HCT116 (cell line): ENCODE measurements at regions not wholly inside any gene's neighbourhood (a gene's known extent, or its start where the extent isn't known, plus 50 kb on each side); places are given as distances from the start of the nearest gene placed in this dataset.

Experiments used
- ATAC-seq: fragments of 200-7000 bp; cut with Tn5 transposase; 2 replicates; pipeline ENCODE4 v1.9.1; 2020; ENCODE audit warnings: mild to moderate bottlenecking, moderate library complexity
- BruUV-seq: library from RNA; stranded (reverse); fragments of 400-500 nt; replicated peaks from 2 replicates; lab custom pipeline; 2021; lab: Mats Ljungman, UMichigan
- CTCF ChIA-PET: fragments of 300-600 bp; sonication (Branson Sonifier 250); formaldehyde crosslinking; loops from one replicate; lab custom pipeline; 2021; ENCODE audit warnings: antibody characterized with exemption; lab: Charles Lee
- POLR2A ChIA-PET: fragments of 300-600, 350-600 bp; sonication (Branson Sonifier 250); formaldehyde crosslinking; loops from one replicate; lab custom pipeline; 2021; ENCODE audit warnings: antibody characterized with exemption; lab: Charles Lee
- RAD21 ChIA-PET, 2 experiments: fragments of 300-600 bp; sonication (Branson Sonifier 250); formaldehyde crosslinking; loops; one replicate each; lab custom pipeline; 2023; ENCODE audit warnings: low total read pairs in 2 of 2; ENCODE audit not compliant: uncharacterized antibody in 2 of 2, unreplicated experiment in 2 of 2, low non-redundant PET in 1 of 2; lab: Charles Lee
- DNase-seq: peaks from one replicate; pipeline ENCODE4 v3.0.0-alpha.2; 2010; ENCODE audit warnings: low read depth, low spot score
- H2AFZ ChIP-seq: fragments of 200-600 bp; shearing (Covaris generic), sonication (generic); 2 replicates; pipeline ENCODE4 v1.6.1; 2017; ENCODE audit warnings: low read depth, mixed run types, mixed read lengths, antibody characterized with exemption, low read length; ENCODE audit not compliant: poor library complexity, severe bottlenecking
- H3K27ac ChIP-seq: 2 replicates; pipeline ENCODE4 v1.5.1; 2012; ENCODE audit warnings: low read depth, low read length
- H3K27me3 ChIP-seq: fragments of 200-600 bp; sonication (generic); 2 replicates; pipeline ENCODE4 v1.6.1; 2016; ENCODE audit warnings: mixed run types, low read length, mixed read lengths; ENCODE audit not compliant: insufficient read depth
- H3K36me3 ChIP-seq, 2 experiments: fragments of 200-500 bp in 1 of 2; fragments of 200-600 bp in 1 of 2; sonication (Bioruptor generic) in 1 of 2; sonication (generic) in 1 of 2; 2 replicates each; pipeline versions ENCODE4 v1.5.1 to v1.6.1; 2014 to 2016; ENCODE audit warnings: low read length in 2 of 2, inconsistent platforms in 1 of 2, mixed read lengths in 1 of 2, mixed run types in 1 of 2; ENCODE audit not compliant: insufficient read depth in 2 of 2, control insufficient read depth in 1 of 2
- H3K4me1 ChIP-seq, 2 experiments: fragments of 200-600 bp in 1 of 2; sonication (generic) in 1 of 2; 2 replicates each; pipeline versions ENCODE4 v1.5.1 to v1.6.1; 2012 to 2017; ENCODE audit warnings: low read length in 2 of 2, inconsistent platforms in 1 of 2, mild to moderate bottlenecking in 1 of 2, mixed read lengths in 1 of 2, mixed run types in 1 of 2, moderate library complexity in 1 of 2; ENCODE audit not compliant: insufficient read depth in 2 of 2, control insufficient read depth in 1 of 2
- H3K4me2 ChIP-seq: fragments of 200-600 bp; sonication (generic); 2 replicates; pipeline ENCODE4 v1.6.1; 2017; ENCODE audit warnings: mixed run types, low read length, mixed read lengths
- H3K4me3 ChIP-seq, 2 experiments: fragments of 200-600 bp in 1 of 2; sonication (generic) in 1 of 2; replicated peaks in 1 of 2; 2 replicates each; pipeline ENCODE4 v1.5.1; 2011 to 2016; ENCODE audit warnings: low read length in 2 of 2, control low read depth in 1 of 2, low read depth in 1 of 2, mild to moderate bottlenecking in 1 of 2, mixed read lengths in 1 of 2, mixed run types in 1 of 2
- H3K79me2 ChIP-seq: fragments of 200-600 bp; sonication (generic); 2 replicates; pipeline ENCODE4 v1.6.1; 2017; ENCODE audit warnings: mild to moderate bottlenecking, mixed run types, low read length, moderate library complexity, mixed read lengths; ENCODE audit not compliant: insufficient read depth
- H3K9ac ChIP-seq: fragments of 200-600 bp; sonication (generic); 2 replicates; pipeline ENCODE4 v1.6.1; 2016; ENCODE audit warnings: low read length, mixed read lengths
- H3K9me2 ChIP-seq: fragments of 200-600 bp; sonication (generic), shearing (Covaris generic); 2 replicates; pipeline ENCODE4 v1.6.1; 2017; ENCODE audit warnings: mixed run types, mild to moderate bottlenecking, moderate library complexity; ENCODE audit not compliant: insufficient read depth
- H3K9me3 ChIP-seq, 2 experiments: fragments of 200-500 bp in 1 of 2; fragments of 200-600 bp in 1 of 2; sonication (Bioruptor generic) in 1 of 2; sonication (generic) in 1 of 2; 2 replicates each; pipeline ENCODE4 v1.6.1; 2014 to 2017; ENCODE audit warnings: low read length in 2 of 2, mixed read lengths in 2 of 2, inconsistent platforms in 1 of 2, low read depth in 1 of 2, mild to moderate bottlenecking in 1 of 2, mixed run types in 1 of 2, moderate library complexity in 1 of 2; ENCODE audit not compliant: control insufficient read depth in 1 of 2, insufficient read depth in 1 of 2
- H4K20me1 ChIP-seq: fragments of 200-600 bp; sonication (generic), shearing (Covaris generic); 2 replicates; pipeline ENCODE4 v1.6.1; 2017; ENCODE audit warnings: mixed run types, mild to moderate bottlenecking, moderate library complexity; ENCODE audit not compliant: insufficient read depth
- ATF3 ChIP-seq: IDR thresholded peaks from 2 replicates; pipeline ENCODE4 v1.6.1; 2012
- CBX3 ChIP-seq: IDR thresholded peaks from 2 replicates; pipeline ENCODE4 v1.6.1; 2012; ENCODE audit warnings: low read depth
- CEBPB ChIP-seq: IDR thresholded peaks from 2 replicates; pipeline ENCODE4 v1.6.1; 2012; ENCODE audit warnings: low read depth
- CTCF ChIP-seq, 3 experiments: fragments of 200-600 bp in 1 of 3; sonication (generic) in 1 of 3; IDR thresholded peaks in 2 of 3; conservative IDR thresholded peaks in 1 of 3; 2 replicates each; pipeline ENCODE4 v1.5.1; 2012 to 2017; ENCODE audit warnings: low read depth in 2 of 3, low read length in 2 of 3, antibody characterized with exemption in 1 of 3, borderline replicate concordance in 1 of 3, control low read depth in 1 of 3, mild to moderate bottlenecking in 1 of 3, mixed read lengths in 1 of 3, mixed run types in 1 of 3, moderate library complexity in 1 of 3; ENCODE audit not compliant: insufficient read depth in 1 of 3
- ELF1 ChIP-seq: IDR thresholded peaks from 2 replicates; pipeline ENCODE4 v1.6.1; 2012; ENCODE audit warnings: low read depth, borderline replicate concordance
- EZH2 ChIP-seq: fragments of 200-600 bp; sonication (generic); IDR thresholded peaks from 2 replicates; pipeline ENCODE4 v1.6.1; 2017; ENCODE audit warnings: antibody characterized with exemption, mixed run types
- EZH2phosphoT487 ChIP-seq: fragments of 200-600 bp; IDR thresholded peaks from 2 replicates; pipeline ENCODE4 v1.6.1; 2018; ENCODE audit warnings: antibody characterized with exemption, borderline replicate concordance
- FOSL1 ChIP-seq: IDR thresholded peaks from 2 replicates; pipeline ENCODE4 v1.6.1; 2012; ENCODE audit warnings: low read depth
- JUND ChIP-seq: IDR thresholded peaks from 2 replicates; pipeline ENCODE4 v1.6.1; 2012
- POLR2A ChIP-seq: IDR thresholded peaks from 2 replicates; pipeline ENCODE4 v1.7.0; 2011; ENCODE audit warnings: borderline replicate concordance; ENCODE audit not compliant: insufficient read depth, insufficient read length; ENCODE audit errors: extremely low read depth
- RAD21 ChIP-seq: IDR thresholded peaks from 2 replicates; pipeline ENCODE4 v1.6.1; 2012; ENCODE audit warnings: low read depth, mild to moderate bottlenecking
- REST ChIP-seq: IDR thresholded peaks from 2 replicates; pipeline ENCODE4 v1.6.1; 2012; ENCODE audit warnings: low read depth
- SP1 ChIP-seq: IDR thresholded peaks from 2 replicates; pipeline ENCODE4 v1.6.1; 2012; ENCODE audit warnings: low read depth
- SRF ChIP-seq: IDR thresholded peaks from 2 replicates; pipeline ENCODE4 v1.6.1; 2012; ENCODE audit warnings: low read depth
- TCF7L2 ChIP-seq: IDR thresholded peaks from 2 replicates; pipeline ENCODE4 v1.7.0; 2011; ENCODE audit warnings: borderline replicate concordance, inconsistent platforms; ENCODE audit not compliant: insufficient read depth, insufficient read length; ENCODE audit errors: extremely low read depth
- YY1 ChIP-seq: IDR thresholded peaks from 2 replicates; pipeline ENCODE4 v1.6.1; 2011; ENCODE audit warnings: low read length, low read depth, moderate library complexity, mild to moderate bottlenecking; ENCODE audit not compliant: insufficient replicate concordance; ENCODE audit errors: extremely low read depth
- ZFX ChIP-seq: fragments of 450-650 bp; IDR thresholded peaks from 2 replicates; pipeline ENCODE4 v1.6.1; 2017
- intact Hi-C: fragments of 100-400 bp; cut with micrococcal nuclease; formaldehyde crosslinking; loops from 2 replicates; pipeline ENCODE4 v1.10.0; 2022

GRCh38 chr4:43253541-43253940 lies 361.0 kb downstream of the GRXCR1 start:
- no peak overlapping the region for H3K4me3 ChIP-seq
- POLR2A ChIA-PET: no interaction called here
- CTCF ChIA-PET: no interaction called here
- H3K27ac ChIP-seq: no peak overlapping the region
- H3K9ac ChIP-seq: no peak overlapping the region
- TF ChIP-seq SP1: no peak
- TF ChIP-seq EZH2: no peak
- no peak for TF ChIP-seq POLR2A
- TF ChIP-seq EZH2phosphoT487: no peak
- TF ChIP-seq RAD21: no peak
- TF ChIP-seq ZFX: no peak
- no peak for TF ChIP-seq FOSL1
- no peak for TF ChIP-seq CBX3
- no peak for TF ChIP-seq CTCF (IDR thresholded peaks at IDR 0.05 in 2 of 3, conservative IDR thresholded peaks at IDR 0.05 in 1 of 3; ENCODE audit: borderline replicate concordance in 1 of 3, insufficient read depth in 1 of 3, low read depth in 2 of 3, low read length in 2 of 3)
- no peak for TF ChIP-seq YY1
- TF ChIP-seq ELF1: no peak
- TF ChIP-seq TCF7L2: no peak
- TF ChIP-seq CEBPB: no peak
- TF ChIP-seq ATF3: no peak
- TF ChIP-seq REST: no peak
- no peak for TF ChIP-seq SRF
- TF ChIP-seq JUND: no peak
- no peak for ATAC-seq
- no peak overlapping the region for H2AFZ ChIP-seq
- intact Hi-C loops: no loop called here
- RAD21 ChIA-PET: no interaction called here
- no TSS peak for BruUV-seq
- H3K4me2 ChIP-seq: no peak overlapping the region
- no peaks in the 10 kb centered on the region for H3K27me3 ChIP-seq
- no peak for DNase-seq
- no peaks in the 10 kb centered on the region for H3K36me3 ChIP-seq
- H3K9me2 ChIP-seq: no peaks in the 10 kb centered on the region
- H3K9me3 ChIP-seq: peaks cover 14 to 15% of the 10 kb centered on the region in 2 experiments; a peak in 2 of 4 replicates
- no peaks in the 10 kb centered on the region for H4K20me1 ChIP-seq
- no peaks in the 10 kb centered on the region for H3K79me2 ChIP-seq
- H3K4me1 ChIP-seq: no peaks in the 10 kb centered on the region
